HUDEP-2 (cell line): ENCODE measurements at regions not wholly inside any gene's neighbourhood (a gene's known extent, or its start where the extent isn't known, plus 50 kb on each side); places are given as distances from the start of the nearest gene placed in this dataset.

ENCODE experiments used
- DNase-seq, 76 experiments: peaks; one replicate each; lab custom pipeline; 2025; ENCODE audit not compliant: unreplicated experiment in 76 of 76; lab: John Stamatoyannopoulos, UW

- no peak for DNase-seq
Observed at GRCh38 chr9:115169003-115169402, 51.0 kb upstream of the TNC start.

GRCh38 chr9:115170358-115171073 is 52.6 kb upstream of the TNC start:
- DNase-seq: no peak

- no peak for DNase-seq
Observed at GRCh38 chr9:115171921-115172388, 54.0 kb upstream of the TNC start.

- no peak for DNase-seq
Observed at GRCh38 chr9:115182264-115182663, 64.3 kb upstream of the TNC start.

DNA sequence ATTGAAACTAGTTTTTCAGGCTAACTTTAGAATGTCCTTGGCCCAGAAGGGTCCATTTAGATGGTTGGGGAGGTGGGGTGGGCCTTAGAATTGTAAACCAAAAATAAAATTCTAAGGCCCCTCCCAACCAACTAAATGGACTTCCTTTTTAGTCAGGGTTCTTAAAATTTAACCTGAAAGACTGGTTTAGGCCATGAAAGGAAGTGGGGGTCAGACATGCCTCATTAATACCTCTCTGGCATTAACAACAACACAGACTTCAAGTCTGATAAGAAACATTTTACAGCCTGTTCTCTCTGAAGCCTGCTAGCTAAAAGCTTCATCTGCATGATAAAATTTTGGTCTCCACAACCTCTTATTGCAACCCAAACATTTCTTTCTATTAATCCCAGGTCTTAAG is 65.5 kb upstream of the TNC start:
- DNase-seq: no peak

DNA sequence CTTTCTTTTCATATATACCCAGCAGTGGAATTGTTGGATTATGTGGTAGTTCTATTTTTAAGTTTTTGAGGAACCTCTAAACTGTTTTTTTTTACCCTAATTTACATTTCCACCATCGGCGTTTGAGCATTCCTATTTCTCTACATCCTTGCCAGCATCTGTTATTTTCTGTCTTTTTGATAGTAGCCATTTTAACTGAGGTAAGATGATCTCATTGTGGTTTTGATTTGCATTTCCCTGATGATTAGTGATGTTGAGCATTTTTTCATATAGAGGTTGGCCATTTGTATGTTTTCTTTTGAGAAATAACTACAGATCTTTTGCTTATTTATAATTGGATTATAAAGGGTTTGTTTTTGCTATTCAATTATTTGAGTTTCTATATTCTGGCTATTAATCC is 71.7 kb upstream of the TNC start:
- DNase-seq: no peak

DNA sequence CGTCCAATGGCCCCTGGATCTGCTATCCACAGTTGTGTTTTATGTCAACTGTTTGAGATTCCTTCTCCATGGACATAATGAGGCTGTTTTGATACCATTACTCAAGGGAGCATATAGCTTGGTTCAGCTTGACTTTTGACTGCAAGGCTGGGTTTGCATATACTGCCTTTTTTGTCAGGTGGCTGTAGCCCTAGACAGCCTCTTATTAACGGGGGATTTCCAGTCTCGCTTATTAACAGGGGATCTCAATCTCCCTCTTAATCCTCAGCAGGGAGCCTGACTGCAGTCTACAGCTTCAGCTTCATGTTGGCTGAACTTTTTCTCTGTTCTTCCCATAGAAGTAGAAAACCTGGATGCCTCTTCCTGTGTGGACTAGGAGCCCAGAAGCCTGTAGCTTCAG is 73.7 kb upstream of the TNC start:
- no peak for DNase-seq

DNA sequence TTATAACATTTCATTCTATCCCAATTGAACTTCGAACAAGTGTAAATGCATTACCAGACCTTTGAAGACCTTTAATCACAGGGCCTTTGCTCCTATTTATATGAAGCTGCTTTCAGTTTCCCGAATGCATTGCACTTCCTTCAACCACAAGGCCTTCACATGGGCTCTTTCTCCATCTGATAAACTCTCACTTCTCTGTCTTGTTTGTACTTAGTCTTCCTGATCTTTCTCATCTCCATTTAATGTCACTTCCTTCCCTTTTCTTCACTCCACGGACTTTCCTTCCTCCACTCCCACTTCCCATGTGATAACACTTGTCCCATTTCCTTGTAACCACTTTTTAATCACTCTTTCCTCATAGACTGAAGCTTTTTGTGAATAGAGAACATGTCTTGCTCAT is 74.3 kb upstream of the TNC start:
- DNase-seq: no peak

DNA sequence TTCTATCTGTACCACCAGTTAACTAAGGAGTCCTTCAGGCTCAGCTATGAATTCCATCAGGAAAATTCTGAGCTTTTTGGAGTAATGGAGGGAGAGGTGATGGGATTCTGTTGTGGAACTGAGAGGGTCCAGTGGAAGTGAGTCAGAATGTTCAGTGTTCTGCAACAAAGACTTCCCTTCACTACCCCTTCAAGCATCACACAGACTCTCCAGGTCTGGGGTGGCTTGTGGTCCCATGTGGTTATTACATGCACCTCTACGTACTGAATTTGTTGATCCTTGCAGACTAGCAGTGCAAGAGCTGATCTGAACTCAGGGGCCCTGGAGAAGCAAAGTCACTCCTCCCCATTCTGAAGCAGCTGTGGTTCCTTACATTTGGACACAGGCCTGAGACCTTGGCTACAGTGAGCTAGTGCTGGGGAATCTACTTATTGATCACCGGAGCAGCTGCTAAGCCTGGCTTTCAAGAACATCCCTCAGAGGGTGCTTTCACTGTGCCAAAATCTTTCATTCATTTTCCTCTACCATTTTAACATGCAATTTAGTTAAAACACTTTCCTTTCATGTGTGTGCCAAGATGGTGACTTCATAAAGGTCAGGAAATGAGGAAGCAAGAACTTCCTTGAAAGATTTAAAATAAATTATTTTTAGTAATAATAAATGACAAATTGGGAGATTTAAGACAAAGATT is 75.0 kb upstream of the TNC start:
- no peak for DNase-seq

DNA sequence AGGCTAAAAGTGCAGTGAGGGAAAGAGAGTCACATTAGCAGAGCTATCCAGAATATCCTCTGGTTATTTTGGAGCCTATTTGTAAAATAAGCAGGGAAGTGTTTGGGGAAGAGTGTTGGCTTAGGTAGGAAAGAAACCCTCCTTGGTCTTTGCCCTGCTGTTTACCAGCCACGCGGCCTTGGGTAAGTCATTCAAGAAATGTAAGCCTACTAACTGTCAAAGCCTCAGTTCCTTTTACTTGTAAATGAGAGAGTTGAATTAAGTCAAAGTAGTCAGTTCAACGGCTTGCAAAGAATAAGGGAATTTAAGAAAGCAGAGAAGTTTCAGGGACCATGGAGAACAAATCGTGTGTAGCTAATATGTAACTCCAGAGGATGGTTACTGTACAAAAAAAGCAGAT is 75.8 kb upstream of the TNC start:
- DNase-seq: no peak

- DNase-seq: no peak
Observed at GRCh38 chr9:115194216-115194615, 76.3 kb upstream of the TNC start.

- DNase-seq: no peak
Observed at GRCh38 chr9:115195912-115196311, 78.0 kb upstream of the TNC start.

- DNase-seq: no peak
Observed at GRCh38 chr9:115196919-115197318, 79.0 kb upstream of the TNC start.

GRCh38 chr9:115198001-115198400 is 80.0 kb upstream of the TNC start:
- no peak for DNase-seq

GRCh38 chr9:115200711-115201505 is 83.0 kb upstream of the TNC start:
- DNase-seq: no peak

- no peak for DNase-seq
Observed at GRCh38 chr9:115202181-115202580, 84.2 kb upstream of the TNC start.

GRCh38 chr9:115202960-115203751 is 85.2 kb upstream of the TNC start:
- no peak for DNase-seq

GRCh38 chr9:115204904-115205453 is 87.0 kb upstream of the TNC start:
- no peak for DNase-seq

DNA sequence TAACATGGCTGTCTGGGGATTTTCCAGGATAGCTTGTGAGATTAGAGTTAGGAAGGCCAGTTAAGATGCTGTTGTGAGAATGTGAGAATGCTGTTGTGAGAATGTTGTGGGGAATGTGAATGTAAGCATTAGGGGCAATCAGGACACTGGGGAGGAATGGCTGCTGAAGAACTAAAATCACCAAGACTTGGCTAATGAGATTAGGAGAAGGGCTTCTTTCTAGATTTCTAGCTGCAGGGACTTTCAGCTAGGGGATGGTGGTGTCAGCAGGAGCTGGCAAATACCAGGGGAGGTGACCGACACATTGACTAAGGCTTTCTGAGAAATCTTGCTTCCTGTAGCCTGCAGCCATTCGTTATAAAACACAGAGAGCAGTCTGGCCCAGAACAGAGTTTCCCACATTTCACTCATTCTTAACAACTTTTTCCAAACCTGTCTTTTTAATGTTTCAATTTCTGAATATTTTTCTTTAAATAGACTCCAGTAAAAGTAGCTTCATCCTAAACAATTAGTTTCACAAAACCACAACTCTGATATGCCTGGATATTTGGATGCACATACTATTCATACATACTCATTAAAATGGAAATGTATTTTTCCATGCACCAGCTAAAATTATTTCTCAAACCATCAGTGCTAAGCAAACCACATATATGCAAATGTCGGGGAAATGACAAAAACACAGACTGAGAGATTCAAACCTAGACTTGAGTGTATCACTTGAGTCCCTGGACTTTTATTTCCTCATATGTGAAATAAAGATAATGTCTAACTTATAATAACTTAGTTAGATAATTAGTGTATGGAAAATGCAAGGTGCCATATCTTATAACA is 89.3 kb upstream of the TNC start:
- DNase-seq: no peak

GRCh38 chr9:115208501-115208900 is 90.5 kb upstream of the TNC start:
- DNase-seq: no peak
